ES-I3 (cell line): ENCODE measurements at regions not wholly inside any gene's neighbourhood (a gene's known extent, or its start where the extent isn't known, plus 50 kb on each side); places are given as distances from the start of the nearest gene placed in this dataset.

Source experiments
- H3K36me3 ChIP-seq: 2 replicates; pipeline ENCODE4 v1.6.1; 2013; ENCODE audit warnings: mild to moderate bottlenecking, low read length, control low read depth, moderate library complexity; ENCODE audit not compliant: insufficient read depth
- H3K4me1 ChIP-seq: 2 replicates; pipeline ENCODE4 v1.6.1; 2013; ENCODE audit warnings: mild to moderate bottlenecking, control low read depth, low read length; ENCODE audit not compliant: insufficient read depth
- H3K9ac ChIP-seq: 2 replicates; pipeline ENCODE4 v1.6.1; 2013; ENCODE audit warnings: low read depth, mild to moderate bottlenecking, low read length, moderate library complexity
- H3K9me3 ChIP-seq: 2 replicates; pipeline ENCODE4 v1.6.1; 2013; ENCODE audit warnings: mild to moderate bottlenecking, low read length, moderate library complexity; ENCODE audit not compliant: control insufficient read depth, insufficient read depth

DNA sequence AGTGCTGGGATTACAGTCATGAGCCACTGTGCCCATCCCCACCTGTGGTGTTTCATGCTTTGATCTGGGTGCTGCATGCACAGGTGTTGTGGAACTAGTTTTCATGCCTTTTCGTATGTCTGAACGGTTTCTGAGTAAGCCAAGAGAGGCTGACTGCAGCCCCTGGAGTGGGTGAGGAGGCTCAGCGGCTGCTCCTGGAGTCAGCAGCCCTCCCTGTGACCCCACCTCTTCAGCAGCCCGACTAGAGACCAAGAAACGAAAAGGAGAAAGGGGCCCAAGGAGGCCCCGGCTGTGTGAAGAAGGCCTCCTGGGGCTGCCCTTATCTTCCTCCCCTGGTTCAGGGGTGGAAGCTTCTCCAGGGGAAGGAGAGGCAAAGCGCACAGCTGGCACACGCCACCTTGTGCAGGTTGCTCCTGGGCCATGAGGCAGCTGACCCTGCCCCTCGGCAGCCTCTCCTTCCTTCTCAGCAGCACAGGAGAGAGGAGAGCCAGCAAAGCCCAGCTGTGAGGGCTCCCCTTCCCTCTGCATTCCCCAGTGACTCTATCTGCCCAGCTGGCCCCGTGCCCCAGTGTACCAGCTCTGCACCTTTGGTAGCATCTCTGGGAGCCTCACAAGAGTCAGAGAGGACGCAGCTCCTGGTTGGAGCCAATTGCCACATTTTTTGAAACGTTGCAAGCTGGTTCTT, 182.5 kb upstream of the HS6ST1 start:
- Histone ChIP-seq H3K4me1 (no peaks in the 10 kb centered on the region), H3K9me3 (no peaks in the 10 kb centered on the region), H3K9ac (no peak overlapping the region), H3K36me3 (no peaks in the 10 kb centered on the region)

DNA sequence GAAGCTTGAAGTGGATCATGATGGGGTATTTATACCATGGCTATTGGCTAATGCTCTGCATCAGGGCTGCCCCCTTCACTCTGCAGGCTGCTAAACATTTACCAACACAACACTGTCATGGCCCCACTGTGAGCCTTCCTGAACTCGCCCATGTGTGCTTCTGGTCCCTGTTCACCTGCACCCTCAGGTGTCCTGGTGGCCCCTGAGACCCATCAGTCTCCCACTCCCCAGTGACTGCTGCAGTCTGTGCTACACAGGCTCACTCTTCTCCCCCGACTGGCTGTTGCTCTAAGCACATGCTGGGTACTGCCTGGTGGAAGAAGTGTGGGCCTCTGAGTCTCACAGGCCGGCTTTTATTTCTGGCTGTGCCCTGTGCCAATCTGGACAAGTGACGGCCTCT, 183.0 kb upstream of the HS6ST1 start:
- Histone ChIP-seq H3K9ac (no peak overlapping the region), H3K36me3 (no peaks in the 10 kb centered on the region), H3K4me1 (no peaks in the 10 kb centered on the region), H3K9me3 (no peaks in the 10 kb centered on the region)

DNA sequence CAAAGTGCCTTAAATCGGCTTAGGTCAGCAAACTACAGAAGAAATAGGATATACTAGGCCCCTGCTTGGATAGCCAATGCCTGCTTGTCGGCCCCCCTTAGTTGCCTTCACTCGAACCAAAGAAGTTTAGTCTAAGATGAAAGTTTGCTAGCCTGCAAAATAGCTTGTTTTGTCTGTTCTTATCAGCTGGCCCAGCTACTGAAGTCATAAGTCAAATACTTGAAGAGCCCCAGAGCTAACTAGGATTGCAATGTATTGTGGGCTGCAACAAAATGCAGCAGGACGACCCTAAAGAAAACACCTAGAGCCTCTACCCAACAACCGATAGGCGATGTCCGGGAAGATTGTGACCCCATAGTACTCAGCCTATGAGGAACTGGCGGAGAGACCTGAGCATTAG, 183.5 kb upstream of the HS6ST1 start:
- Histone ChIP-seq H3K9ac (no peak overlapping the region), H3K4me1 (no peaks in the 10 kb centered on the region), H3K36me3 (no peaks in the 10 kb centered on the region), H3K9me3 (no peaks in the 10 kb centered on the region)

DNA sequence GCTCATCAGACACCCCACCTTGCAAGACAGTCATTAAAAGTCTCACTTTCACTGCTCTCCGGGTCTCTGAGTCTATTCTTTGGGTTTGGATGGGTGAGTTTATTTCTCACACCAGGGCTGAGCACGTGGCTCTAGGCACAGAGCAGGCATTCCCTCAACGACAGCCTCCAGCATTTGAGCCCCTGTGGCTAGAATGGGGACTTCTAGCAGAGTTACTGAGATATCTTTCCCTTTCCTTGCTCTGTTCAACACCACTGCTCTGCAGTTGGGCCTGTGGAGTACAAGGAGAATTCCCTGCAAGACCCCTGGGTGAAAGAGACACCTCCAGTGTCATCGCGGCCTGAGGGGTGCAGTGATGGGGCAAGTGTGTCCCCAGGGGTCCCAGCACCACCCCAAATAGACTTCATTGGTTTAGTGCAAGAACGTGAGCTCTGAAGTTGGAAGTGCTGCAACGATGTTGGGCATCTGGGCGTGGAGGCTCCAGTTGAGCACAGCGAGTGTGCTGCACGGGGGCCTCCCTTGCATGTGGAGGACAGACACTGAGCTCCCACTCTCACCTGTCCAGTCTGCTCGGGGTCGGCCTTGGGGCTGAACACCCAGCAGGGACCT, 184.1 kb upstream of the HS6ST1 start:
- Histone ChIP-seq H3K9me3 (no peaks in the 10 kb centered on the region), H3K9ac (no peak overlapping the region), H3K4me1 (no peaks in the 10 kb centered on the region)

DNA sequence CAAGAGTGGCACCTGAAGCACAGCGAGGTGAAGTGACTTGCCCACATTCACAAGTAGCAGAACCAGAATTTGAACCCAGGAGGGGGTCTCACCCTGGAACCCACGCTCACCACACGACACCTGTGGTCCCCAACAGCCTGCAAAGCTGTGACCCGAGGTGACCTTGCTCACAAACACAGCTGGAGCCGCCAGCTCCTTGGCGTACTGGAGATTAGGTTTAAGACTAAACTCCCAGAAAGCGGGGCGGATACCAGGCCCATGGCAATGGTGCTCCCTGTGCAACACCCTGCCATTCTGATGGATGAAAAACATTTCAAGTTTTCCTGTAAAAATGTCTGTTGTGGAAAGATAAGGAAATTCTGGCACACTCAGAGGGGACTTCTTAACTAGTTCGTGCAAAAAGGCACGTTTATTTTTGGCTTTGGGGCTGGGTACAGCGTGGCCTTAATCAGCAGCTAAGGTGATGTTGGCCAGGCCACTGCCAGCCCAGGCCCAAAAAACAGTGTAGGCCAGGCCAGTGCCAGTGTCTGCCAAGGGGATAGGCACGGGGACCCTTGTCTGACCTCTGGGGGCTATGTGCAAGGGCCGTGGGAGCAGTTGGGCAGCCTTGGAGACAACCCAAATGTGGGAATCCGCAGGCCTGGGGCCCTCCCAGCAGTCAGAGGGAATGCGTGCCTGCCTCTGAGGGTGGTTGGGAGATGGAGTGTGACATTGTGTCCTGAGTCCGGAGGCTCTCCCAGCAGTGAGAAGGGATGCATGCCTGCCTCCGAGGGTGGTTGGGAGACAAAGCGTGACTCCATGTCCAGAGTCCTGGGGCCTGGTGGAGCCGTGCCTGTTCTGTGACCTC, 185.0 kb upstream of the HS6ST1 start:
- H3K9me3 ChIP-seq: no peaks in the 10 kb centered on the region
- H3K36me3 ChIP-seq: no peaks in the 10 kb centered on the region
- no peaks in the 10 kb centered on the region for H3K4me1 ChIP-seq
- H3K9ac ChIP-seq: no peak overlapping the region

More for the DNA sequence above, 184.1 kb upstream of the HS6ST1 start:
- no peaks in the 10 kb centered on the region for H3K36me3 ChIP-seq

DNA sequence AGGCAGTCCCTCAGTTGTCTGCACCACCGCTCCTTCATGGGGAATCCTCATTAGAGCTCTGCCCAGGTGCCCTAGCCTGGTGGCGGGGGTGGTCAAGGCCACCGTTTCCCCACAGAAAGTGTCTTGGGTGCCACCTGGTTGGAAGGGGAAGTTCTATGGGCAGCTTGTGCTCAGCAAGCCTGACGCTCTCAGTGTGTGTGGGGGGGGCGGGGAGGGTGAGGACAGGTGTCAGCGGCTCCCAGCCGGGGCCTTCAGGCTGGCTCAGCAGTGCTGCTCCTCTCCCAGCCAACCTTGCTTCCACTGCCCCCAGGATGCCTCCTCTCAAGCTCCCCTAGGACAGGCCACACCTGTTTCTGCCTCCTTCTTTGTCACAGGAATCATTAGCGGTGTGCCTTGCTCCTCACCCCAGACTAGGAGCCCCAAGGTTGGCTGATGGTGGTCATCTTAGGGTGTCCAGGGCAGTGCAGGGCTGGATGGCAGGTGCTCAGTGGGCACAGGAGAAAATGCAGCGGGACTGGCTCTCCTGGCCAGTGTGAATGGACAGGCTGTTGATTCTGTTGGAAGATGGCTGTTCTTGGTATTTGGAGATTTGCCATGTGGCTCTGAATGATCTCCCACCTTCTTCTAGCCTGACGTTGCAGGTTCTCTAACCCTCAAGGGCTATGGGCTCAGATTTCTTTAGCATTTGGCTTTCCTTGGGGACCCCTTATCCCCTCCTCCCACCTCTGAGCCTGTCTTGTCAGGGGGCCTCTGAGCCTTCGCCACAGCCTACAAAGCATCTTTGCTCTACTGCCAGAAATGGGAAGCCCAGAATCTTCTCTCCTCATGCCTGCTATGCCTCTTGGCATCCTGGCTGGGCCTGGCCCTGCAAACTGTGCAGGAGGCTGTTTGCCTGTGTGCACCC, 185.8 kb upstream of the HS6ST1 start:
- Histone ChIP-seq H3K9me3 (no peaks in the 10 kb centered on the region), H3K4me1 (no peaks in the 10 kb centered on the region)

DNA sequence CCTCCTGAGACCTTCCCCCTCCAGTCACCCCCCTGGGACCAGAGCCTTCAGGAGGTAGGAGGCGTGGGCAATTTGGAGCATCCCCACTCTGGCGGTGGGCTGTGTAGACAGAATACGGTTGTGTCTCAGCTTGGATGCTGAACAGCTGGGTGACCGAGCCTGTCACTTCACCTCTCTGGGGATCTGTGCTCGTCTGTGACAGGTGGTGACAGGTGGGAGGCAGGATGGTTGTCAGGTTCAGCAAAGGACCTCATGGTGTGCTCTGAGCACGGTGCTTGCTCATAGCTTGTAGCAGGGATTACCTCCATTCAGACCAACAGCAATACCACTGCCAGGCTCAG, 186.5 kb upstream of the HS6ST1 start:
- no peaks in the 10 kb centered on the region for H3K4me1 ChIP-seq
- H3K9ac ChIP-seq: no peak overlapping the region
- no peaks in the 10 kb centered on the region for H3K9me3 ChIP-seq
- no peaks in the 10 kb centered on the region for H3K36me3 ChIP-seq

More for the DNA sequence above, 185.8 kb upstream of the HS6ST1 start:
- Histone ChIP-seq H3K36me3 (no peaks in the 10 kb centered on the region), H3K9ac (no peak overlapping the region)

DNA sequence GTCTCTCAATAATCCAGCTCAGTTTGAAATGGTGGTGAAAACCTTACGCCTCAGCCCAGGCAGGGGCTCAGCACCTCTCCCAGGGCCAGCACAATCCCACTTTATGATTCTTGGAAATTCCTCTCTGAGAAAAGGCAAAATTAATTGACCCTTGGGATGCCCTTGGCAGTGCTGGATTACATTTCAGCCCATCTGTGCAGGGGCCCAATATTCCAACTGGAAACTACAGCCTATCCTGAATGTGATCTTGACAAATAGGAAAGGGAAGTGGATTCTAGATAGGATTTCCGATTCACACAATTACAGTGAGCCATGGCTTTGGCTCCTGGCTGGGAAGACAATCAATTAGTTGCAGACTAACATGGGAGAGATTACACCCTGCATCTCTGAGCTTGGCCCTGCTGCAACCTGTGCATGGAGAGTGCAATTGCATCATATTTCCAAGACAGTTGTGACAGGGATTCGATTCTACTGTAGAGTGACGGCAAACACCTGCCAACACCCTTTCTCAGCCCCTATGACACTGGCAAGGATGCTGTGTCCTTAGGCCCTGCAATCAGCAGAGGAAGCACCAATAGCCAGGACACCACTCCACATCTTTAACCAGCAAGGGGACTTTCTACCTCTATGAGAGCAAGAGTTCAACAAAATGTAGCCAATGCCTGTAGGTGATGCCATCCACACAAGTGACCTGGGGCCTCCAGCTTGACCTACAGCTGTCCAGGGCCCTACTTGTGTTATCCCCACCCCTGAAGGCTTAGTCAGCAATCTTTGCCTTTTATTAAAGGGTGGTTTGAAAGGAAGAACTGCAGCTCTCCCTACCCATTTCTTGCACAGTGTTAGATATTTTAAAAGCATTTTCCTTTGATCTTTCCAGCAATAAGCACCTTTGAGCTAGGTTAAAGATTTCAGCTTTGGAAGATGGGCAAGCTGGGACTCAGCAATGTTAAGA, 187.2 kb upstream of the HS6ST1 start:
- Histone ChIP-seq H3K9ac (no peak overlapping the region), H3K4me1 (no peaks in the 10 kb centered on the region), H3K36me3 (no peaks in the 10 kb centered on the region), H3K9me3 (no peaks in the 10 kb centered on the region)

DNA sequence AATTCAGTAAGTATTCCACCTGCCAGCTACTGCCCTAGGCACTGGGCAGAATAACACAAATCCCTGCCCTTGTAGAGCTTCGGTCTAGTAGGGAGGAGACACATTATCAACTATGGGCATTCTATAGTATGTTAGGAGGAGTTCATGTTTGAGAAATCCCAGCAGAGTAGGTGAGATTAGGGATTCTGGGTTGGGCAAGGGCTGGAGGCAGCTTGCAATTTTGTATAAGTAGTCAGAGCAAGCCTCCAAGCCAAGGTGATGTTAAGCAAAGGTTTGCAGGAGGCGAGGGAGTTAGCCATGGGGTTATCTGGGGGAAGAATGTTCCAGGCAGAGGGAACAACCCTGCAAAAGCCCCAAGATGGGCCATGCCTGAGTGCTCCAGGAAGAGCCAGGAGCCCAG, 187.9 kb upstream of the HS6ST1 start:
- H3K4me1 ChIP-seq: no peaks in the 10 kb centered on the region
- no peaks in the 10 kb centered on the region for H3K36me3 ChIP-seq
- H3K9ac ChIP-seq: no peak overlapping the region
- no peaks in the 10 kb centered on the region for H3K9me3 ChIP-seq

DNA sequence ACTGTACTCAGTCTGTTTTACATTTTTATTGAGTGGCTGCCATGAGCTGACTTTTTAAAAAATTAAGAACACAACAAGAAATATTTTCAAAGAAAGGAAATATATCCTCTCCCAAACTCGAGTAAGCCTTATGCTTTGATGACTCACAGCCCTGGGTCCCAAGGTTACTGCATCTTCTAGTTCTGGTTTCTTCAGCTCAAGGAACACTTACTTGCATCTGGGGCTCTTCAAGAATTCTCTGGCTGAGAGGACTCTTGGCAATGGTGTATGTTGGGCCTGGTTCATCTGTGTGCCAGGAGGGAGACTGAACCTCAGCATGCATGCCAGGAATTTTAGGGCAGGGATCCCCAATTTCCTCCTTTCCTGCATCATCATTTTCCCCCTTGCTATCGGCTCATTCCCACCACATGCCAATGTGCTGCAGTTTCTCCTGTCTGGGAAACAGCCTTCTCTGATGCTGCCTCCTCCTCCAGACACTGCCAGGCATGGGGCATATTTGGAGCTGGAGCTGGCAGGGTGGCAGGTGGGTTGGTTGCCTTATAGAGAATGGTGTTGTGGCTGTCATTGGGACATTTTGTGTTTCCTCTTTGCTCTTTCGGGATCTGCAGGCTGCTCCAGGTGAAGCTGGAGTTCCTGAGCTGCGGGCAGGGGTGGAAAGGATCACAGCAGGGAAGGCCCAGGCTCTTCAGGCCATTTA, 192.2 kb upstream of the HS6ST1 start:
- Histone ChIP-seq H3K36me3 (no peaks in the 10 kb centered on the region), H3K9me3 (no peaks in the 10 kb centered on the region), H3K4me1 (no peaks in the 10 kb centered on the region), H3K9ac (no peak overlapping the region)

DNA sequence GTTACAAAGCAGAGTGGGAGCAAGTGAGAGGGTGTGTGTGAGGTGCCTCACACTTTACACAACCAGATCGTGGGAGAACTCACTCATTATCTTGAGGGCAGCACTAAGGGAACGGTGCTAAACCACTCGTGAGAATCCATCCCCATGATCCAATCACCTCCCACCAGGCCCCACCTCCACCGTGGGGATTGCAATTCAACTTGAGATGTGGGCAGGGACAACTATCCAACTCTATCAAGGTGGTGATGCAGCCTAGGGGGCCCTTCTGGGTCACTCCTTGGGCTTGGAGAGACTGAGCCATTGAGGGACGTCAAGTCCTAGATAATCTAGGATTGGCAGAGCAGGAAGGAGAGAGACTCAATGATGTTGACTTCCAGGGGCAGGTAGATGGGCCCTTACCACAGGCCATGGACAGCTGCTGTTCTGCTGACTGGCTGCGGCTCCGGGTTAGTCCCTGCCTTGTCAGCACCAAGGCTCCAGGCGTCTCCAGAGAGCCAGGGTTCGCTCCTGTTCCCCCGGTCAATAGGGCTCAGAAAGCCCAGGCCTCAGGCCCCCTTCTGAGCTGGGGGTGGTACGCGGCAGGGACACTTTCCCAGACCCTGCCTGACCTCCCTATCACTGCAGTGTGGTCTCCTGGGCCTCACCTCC, 193.2 kb upstream of the HS6ST1 start:
- Histone ChIP-seq H3K9me3 (no peaks in the 10 kb centered on the region), H3K4me1 (no peaks in the 10 kb centered on the region), H3K9ac (no peak overlapping the region), H3K36me3 (no peaks in the 10 kb centered on the region)

DNA sequence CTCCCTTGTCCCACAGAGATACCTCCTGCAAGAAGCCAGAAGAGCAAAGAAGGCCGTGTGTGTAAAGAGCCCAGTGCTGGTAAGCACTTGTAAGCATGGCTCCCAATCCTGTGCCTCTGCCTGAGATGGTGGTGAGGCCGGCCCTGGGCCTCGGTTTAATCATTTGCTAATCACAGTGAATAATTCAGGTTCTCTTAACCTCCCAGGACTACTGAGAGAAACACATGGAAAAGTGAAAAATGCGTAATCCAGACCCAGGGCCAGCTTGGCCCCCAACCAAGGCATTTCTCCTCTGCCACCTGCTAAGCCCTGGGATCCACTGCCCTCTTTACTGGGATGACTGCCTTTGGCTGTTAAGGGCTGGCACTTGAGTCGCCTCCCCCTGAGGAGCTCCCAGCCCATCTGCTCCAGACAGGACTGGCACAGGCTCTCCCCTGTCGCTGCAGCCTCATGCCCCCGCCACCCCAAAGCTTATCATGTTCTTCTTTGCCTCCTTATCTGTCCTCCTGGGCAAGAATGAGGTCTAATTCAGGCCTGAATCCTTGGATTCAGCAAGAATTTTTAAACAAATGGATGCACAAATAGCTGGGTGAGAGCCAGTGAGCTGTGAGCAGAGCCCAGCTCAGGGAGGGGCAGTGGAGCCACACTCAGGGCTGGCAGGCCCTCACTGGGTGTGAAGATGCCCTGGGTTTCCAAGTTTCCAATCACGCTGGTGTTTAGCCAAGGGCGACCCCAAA, 193.9 kb upstream of the HS6ST1 start:
- no peaks in the 10 kb centered on the region for H3K9me3 ChIP-seq
- H3K9ac ChIP-seq: no peak overlapping the region
- H3K4me1 ChIP-seq: no peaks in the 10 kb centered on the region
- no peaks in the 10 kb centered on the region for H3K36me3 ChIP-seq
